OCI-LY7 (cell line): ENCODE measurements at regions not wholly inside any gene's neighbourhood (a gene's known extent, or its start where the extent isn't known, plus 50 kb on each side); places are given as distances from the start of the nearest gene placed in this dataset.

Experiments
- CTCF ChIP-seq: fragments of 200-600 bp; sonication (generic); conservative IDR thresholded peaks from 2 replicates; pipeline ENCODE4 v1.5.1; 2014; ENCODE audit warnings: mild to moderate bottlenecking, antibody characterized with exemption, low read length, moderate library complexity, mixed read lengths
- EZH2phosphoT487 ChIP-seq: fragments of 200-600 bp; sonication (generic); IDR thresholded peaks from 2 replicates; pipeline ENCODE4 v1.6.1; 2018; ENCODE audit warnings: low read depth, borderline replicate concordance, mild to moderate bottlenecking, mixed run types, antibody characterized with exemption, low read length, moderate library complexity, mixed read lengths

- TF ChIP-seq CTCF (no peak), EZH2phosphoT487 (no peak)
Measured at GRCh38 chr9:115362640-115363039, 244.7 kb upstream of the TNC start.
